NCI-H1436 treated with DMSO at 0.1 percent for 48 hours (cell line): ENCODE measurements at regions not wholly inside any gene's neighbourhood (a gene's known extent, or its start where the extent isn't known, plus 50 kb on each side); places are given as distances from the start of the nearest gene placed in this dataset.
"Not testable (repeated sequence)": the region's sequence is repeated elsewhere in the genome, so short reads cannot be mapped to it uniquely, and the experiment has no call there.

Experiments used
- DNase-seq: peaks from one replicate; lab custom pipeline; 2025; lab: John Stamatoyannopoulos, UW

DNA sequence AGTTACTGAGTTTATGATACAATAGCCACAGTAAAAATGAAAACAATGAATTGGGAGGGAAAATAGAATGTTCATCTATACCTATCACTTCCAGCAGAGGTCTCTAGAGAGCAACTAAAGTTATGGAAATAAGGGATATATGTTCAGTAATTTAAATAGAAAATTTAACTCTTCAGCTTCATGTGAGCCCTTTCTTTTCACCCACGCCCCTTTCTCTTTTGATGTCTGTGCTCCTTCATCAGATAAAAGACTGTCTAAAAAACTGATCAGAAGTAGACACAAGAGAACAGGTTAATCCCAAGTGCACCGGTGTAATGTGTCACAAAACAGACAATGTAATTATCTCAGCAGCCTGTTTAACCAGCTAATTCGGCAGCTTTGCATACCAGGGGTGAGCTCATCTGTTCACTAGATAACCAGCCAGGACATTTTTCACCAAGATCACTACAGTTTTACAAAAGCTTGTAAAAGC, 238.5 kb upstream of the ERBB4 start:
- DNase-seq = no peak

DNA sequence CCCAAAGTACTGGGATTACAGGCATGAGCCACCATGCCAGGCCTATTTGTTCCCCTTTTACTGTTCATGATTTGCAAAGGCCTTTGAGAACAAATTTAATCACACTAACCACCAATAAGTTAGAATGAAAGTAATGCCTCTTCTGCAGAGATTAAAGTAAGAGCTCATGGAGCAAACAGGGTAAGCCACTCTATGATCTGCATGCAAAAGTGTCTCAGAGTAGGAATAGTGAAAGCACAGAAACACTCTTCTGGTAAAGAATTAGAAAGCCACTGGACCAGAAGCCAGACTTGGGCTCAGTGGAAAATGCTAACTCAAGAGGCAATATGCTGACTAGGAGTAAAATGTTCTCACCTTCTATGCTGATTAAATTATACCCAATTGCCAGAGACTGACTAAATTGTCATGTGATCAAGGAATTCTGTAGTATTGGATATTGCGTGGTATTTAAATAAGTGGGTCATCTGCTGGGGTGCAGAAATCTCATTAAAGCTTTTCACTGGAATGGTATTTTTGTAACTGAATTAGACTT, 235.3 kb upstream of the ERBB4 start:
- no peak for DNase-seq

DNA sequence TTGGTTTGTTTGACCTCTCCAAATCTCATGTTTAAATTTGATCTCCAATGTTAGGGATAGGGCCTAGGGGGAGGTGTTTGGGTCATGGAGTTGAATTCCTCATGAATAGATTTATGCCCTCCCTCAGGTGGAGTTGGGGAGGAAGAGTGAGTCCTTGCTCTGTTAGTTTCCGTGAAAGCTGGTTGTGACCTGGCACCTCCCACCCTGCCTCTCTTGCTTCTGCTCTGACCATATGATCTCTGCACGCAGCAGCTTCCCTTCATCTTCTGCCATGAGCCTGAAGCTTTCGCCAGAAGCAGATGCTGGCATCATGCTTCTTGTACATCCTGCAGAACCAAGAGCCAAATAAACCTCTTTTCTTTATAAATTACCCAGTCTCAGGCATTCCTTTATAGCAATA, 231.6 kb upstream of the ERBB4 start:
- DNase-seq = no peak

DNA sequence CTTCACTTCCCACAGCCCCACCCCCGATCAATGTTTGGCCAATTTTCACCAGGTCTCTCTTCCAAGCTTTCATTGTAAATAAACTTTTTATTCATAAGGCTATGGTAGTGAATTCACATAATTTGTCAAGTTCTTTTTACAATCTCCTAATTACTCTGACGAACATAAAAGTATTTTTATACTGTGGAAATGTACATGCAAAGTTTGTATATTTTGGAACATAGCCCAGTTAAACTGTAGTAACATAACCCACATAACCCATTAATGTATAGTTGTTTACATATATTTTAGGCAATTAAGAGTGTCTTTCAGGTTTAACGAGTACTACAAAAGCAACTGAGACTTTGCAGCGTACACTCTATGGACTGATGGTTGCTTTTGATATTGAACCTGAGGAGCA, 228.3 kb upstream of the ERBB4 start:
- no peak for DNase-seq

DNA sequence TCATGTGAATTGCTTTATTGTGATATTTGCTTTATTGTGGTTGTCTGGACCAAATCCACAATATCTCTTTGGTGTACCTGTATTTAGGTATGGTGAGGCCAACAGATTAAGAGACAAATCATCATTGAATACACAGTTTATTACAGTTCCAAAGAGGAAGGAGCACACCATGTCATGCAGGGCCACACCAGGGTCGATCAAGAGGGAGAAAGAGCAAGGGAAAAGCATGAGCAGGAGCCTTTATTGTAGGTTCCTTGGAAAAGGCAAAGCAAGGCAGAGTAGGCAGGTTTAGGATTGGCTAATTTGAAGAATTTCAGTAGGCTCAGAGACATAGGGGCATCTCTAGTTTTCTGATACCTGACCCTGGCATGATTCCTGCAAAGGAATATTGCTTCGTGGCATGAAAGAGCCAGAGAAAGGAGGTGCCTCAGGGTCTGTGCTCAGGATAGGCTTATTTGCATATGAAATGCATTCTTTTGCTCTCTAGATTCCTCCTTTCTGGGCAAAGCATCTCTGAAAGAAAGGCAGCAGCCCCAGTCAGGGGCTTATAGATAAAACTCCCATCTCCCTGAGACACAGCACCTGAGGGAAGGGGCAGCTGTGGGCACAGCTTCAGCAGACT, 214.2 kb upstream of the ERBB4 start:
- no peak for DNase-seq

DNA sequence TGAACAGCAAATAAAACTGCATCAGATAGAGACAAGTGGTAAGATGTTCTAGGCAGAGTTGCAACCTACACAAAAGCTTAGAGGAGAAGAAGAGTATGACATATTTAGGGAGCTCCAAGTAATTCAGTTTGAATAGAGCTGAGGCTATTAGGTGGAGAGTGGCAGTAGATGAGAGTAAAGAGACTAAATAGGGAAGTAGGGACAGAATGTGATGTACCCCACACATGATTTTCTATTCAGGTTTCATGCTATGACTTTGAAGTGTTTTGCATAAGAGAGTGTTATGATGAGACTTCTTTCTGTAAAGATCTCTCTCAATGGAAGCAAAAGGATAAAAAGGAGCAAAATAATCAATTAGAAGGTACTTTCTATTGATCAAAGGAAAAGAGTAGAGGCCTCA, 206.8 kb upstream of the ERBB4 start:
- DNase-seq = no peak

DNA sequence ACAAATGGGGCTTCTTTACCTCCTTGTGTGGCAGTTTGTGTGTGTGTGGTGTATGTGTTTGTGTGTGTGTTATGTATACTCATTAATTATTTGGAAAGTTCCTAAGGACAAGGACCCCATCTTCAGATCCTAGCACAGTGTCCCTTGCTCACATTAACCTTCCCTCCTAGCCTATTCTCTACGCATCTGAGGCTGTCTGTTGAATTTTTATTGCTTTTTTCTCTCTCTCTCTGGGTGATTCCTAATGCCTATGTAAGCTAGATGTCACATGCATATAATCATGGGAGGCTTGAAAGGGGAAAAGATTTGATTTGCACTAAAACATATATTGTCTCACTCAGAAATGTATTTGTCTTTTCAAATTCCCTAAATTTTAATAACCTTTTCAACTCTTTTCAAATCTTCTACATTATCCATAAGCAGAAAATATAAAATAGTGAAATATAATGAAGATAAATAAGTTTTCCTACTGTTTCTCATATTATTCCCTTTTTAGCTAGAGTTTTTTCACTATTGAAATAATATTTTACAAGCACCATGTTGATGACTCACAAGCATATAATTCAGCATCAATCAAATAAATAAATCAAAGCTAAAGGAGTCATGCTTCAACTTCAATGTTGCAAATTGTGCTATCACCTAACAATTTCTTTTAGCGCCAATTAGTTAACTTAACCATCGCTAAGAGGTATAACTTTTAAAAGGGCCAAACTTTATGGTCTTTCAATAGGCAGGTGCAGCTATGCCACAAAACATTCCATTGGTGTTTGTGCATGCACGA, 199.0 kb upstream of the ERBB4 start:
- DNase-seq = no peak

DNA sequence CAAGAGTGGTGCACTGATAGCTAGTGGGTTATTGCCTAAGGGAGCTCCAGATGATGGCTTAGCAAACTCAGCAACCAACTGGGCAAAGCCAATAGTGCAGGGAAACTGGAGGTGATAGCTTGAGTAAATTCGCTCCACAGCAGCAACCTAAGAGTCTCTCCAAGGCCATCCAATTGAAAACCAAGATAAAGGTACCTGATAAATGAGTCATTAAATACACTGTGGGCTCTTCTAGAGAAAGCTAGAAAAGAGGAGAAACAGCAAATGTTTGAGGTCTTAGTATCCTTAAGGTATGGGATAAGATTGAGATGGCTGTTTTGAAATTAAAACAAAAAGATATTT, 197.8 kb upstream of the ERBB4 start:
- DNase-seq = no peak

DNA sequence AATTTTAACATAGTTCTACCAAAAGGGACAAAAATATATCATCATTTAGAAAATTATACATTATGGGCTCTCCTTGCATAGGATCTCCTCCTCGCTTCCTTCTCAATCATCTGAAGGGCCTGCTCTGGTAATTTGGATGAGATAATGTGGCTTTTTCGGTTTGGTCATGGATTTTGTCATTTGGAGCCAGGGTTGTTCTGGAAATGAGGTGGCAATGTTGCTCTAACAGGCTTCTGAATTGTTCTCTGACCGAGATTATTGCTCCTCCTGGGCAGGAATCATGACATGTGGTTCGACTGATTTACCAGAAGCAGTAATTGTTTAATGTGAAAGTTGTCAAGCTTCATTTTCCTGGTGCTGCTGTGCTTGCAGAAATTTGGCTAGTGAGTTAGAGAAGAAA, 194.7 kb upstream of the ERBB4 start:
- no peak for DNase-seq

DNA sequence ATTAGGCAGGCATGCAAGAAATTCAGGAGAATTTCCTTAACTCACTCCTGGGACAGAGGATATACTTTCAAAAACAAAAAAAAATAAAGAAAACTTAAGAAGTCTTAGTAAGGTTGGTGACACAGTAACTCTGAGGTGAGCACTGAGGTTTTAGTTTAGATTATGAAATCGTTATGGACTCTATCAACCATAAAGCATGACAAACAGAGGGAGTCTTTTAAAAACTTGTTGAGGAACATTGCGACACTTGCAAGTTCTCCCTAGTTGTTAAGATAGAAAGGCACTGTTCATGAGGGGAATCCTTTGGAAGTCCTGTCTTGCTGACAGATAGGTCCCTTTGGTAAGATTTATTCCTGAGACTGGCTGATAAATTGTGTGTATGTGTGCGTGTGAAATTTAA, 194.3 kb upstream of the ERBB4 start:
- DNase-seq = no peak

DNA sequence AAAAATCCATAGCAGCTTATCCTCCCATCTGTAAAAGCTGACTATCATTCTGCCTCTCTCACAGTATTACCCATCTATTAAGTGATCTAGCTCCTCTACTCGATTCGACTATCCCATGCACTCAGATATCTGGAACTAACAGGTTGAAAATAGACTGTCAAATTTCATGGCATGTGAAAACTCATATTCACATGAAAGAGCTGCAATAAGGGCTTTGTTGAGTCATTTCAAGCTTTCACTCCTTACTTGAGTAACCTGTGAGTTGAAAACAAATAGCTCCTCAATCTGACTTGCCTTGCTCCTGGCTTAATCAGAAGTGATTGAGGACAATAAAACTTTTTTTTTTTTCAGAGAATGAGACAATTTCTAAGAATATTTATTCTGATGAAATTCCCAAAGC, 192.4 kb upstream of the ERBB4 start:
- DNase-seq = no peak

DNA sequence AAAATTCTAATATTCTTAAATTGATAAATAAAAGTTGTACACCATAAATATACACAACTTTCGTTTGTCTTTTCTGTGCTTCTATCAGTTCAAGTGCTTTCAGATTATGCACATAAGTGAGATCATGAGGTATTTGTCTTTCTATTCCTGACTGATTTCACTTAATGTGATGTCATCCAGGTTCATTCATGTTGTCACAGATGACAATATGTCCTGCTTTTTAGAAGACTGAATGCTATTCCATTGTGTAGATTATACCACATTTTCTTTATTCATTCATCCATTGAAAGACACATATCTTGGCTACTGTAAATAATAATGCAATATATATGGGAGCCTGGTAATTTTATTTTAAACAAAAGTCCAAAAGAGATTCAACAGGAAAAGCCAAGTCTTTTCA, 190.1 kb upstream of the ERBB4 start:
- DNase-seq = no peak

DNA sequence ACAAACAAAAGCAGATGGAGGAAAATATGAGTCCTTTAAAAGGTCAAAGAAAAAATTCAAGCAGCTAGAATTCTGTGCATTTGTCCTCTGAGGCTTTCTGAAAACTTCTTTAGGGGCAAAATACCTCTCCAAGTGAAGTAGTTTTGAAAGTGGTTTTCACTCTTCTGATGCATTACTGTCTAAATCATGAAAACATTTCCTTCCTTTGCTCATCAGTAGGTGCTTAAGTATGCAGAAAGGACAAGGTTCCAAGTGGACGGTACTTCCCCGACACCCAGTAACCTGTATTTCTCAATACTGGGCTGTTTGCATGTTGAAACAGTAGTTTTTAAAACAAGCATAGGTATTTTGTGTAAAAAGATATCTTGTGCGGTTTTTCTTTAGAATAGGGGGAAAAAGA, 189.1 kb upstream of the ERBB4 start:
- no peak for DNase-seq

DNA sequence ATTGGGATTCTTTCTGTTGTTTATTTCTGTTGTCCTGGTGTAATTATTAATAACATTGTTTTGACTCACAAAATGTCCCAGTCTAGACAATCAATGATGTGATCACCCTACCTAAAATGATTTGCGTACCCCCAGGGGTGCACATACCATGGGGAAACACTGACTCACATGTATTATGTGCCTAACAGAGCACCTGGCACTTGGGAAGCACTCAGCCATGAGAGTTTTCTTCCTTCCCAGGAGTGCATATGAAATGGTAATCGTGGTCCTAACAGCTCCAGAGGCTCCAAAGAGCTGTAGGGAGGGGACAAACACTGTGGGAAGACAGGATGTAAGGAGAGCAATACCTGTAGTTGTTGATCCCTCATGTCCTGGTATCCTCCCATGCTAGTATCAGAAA, 187.8 kb upstream of the ERBB4 start:
- DNase-seq = no peak

DNA sequence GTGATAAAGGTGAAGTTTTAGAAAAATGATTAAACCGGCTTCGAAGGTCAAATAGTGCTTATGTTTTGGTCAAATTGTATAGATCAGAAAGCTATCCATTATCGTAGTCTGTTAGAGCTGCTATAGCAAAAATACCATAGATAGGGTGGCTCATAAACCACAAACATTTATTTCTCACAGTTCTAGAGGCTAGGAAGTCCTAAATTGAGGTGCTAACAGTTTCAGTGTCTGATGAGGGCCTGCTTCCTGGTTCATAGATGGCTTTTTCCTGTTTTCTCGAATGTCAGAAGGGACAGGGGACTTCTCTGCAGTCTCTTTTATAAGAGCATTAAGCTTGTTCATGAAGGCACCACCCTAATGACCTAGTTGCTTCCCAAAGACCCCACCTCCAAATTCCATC, 186.6 kb upstream of the ERBB4 start:
- DNase-seq = no peak

DNA sequence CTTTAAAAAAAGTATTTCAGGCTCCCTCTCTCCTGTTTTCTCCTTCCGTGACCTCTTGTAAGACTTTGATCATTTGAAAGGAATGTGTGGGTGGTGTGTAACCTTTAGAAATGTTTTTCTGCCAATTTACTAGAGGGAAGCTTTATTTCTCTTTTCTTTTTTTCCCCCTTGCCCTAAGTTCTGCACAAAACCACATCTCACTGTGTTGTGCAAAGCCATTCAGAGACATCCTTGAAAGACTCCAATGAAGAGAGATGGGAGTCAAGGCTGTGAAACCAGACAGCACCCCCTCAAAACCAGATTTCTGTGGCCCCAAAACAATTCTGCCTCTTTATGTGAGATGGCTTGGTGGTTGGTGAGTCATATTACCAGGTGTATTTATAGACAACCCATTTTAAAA, 184.6 kb upstream of the ERBB4 start:
- no peak for DNase-seq

DNA sequence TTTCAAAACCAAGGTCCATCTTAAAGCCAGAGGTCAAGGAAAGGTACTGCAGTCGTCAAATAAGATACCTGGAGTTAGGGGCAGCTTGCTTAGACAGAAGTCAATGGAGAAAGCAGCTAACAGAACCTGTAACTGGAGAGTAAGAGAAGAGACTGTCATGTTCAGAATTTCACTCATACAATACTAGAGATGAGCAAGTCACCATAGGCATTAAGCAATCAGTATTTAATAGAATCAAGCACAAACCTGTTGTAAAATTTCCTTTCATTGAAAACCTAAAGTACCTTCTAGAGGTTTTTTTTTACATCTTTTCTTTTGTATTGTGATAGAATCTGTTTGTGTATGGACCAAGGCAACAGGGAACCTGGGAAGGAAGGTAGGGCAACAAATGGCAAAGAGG, 183.4 kb upstream of the ERBB4 start:
- no peak for DNase-seq

DNA sequence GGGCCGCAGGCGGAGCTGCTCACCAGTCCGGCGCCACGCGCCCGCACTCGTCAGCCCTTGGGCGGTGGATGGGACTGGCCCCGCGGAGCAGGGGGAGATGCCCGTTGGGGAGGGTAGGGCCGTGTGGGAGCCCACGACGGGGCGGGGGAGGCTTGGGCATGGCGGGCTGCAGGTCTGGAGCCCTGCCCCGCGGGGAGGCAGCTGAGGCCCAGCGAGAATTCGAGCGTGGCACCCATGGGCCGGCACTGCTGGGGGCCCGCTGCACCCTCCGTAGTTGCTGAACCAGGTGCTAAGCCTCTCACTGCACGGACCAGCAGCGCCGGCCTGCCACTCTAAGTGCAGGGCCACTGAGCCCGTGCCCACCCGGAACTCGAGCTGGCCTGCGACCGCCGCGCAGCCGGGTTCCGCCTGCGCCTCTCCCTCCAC, 182.4 kb upstream of the ERBB4 start:
- no peak for DNase-seq

DNA sequence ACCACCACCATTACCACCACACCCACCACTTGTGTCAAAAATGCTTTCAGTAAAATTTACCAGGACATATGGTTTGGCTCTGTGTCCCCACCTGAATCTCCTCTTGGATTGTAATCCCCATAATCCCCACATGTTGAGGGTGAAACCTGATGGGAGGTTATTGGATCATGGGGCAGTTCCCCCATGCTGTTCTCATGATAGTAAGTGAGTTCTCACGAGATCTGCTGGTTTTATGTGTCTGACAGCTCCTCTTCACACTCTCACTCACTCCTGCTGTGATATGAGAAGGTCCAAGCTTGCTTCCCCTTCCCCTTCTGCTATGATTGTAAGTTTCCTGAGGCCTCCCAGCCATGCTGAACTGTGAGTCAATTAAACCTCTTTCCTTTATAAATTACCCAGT, 176.8 kb upstream of the ERBB4 start:
- DNase-seq = not testable (repeated sequence)

DNA sequence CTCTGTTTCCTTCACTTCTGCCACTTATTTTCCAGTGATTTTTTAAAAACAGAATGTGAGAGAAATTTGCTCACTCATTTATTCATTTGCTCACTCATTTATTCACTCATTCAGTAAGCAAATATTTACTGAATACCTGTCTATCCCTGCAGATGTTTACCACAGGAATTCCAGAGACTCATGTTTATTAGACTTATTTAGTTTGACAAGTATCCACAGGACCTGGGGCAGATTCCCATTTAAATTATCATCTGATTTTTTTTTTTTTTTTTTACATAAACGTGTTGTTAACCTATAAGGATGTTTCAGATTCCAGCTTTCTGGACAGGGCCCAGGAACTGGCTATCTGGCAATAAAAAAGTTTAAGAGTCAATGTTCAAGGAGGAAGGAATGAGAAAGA, 175.1 kb upstream of the ERBB4 start:
- no peak for DNase-seq

DNA sequence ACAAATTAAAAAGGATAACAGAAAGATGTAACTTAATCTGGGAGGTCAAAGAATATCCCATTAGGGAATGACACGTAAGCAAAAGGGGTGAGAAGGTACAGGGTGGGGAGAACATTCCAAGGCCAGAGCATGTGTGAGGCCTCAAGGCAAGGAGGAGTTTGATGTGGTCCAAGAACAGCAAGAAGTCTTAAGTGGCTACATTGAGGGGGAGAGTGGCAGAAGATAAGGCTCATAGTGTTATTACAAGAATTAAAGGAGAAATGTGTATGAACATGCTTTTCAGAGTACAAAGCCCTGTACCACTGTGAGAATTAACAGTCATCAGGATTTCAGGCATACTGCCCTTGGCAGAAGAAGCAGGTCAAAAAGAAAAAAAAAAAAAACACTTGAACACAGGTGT, 174.4 kb upstream of the ERBB4 start:
- no peak for DNase-seq

DNA sequence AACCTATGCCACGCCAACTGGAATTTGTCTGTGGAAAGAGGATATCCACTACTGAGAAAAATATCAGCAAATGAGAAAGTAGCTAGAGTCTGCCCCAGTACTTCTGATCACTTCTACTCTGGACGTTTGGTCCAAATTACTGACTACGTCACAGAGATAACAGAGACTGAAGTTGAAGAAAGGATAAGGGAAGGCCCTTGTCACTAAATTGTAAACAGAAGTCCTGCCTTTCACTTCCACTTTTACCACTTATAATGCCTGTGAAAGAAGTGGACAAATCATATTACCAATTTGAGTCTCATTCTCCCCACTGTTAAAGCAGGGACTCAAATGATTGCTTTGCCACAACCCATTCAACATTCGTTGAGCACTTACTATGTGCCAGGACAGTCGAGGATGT, 173.9 kb upstream of the ERBB4 start:
- DNase-seq = no peak

DNA sequence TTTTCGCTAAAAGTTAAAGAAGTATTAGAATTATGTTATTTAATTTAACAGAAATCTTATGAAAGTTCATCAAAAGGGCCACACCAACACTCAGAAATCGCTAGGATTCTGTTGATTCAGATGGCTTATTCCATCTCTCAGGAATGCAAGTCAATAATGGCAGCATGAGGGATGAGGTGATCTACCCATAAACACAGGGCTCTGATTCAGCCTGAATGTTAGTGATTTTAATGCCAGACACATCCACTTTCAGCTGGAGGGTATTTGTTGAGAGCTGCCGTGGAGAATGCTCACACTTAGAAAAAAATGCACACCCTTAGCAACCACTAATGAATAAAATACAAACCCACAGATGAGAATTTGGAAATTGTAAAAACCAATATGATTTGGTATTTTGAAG, 173.3 kb upstream of the ERBB4 start:
- DNase-seq = no peak

DNA sequence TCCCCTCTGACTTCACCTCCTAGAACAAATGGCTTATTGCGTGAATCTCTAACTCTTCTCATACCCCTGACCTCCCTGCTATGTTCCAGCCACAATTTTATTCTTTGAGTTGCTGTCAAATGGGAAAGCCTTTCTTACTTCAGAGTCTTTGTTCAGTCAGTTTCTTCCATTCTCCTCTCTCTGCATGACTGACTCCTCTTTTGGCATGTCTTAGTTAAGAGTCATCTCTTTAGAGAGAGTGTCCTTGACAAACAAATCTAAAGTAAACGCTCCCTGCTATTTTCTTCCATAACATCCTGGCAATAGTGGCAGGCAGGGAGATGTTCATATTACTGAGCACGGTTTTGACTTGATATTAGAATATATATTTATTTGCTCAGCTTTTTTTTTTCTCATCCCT, 170.7 kb upstream of the ERBB4 start:
- no peak for DNase-seq
